ENCODE measurements at regions not wholly inside any gene's neighbourhood (a gene's known extent, or its start where the extent isn't known, plus 50 kb on each side); places are given as distances from the start of the nearest gene placed in this dataset.

GRCh38 chr20:60123652-60124051 is 165.4 kb downstream of the CDH26 start:
- TF ChIP-seq CTCF (IDR thresholded peaks at IDR 0.05) (no peak), EZH2 (IDR thresholded peaks at IDR 0.05) (no peak)
